Glutamatergic neuron (in vitro differentiated cells): ENCODE measurements at regions not wholly inside any gene's neighbourhood (a gene's known extent, or its start where the extent isn't known, plus 50 kb on each side); places are given as distances from the start of the nearest gene placed in this dataset.

Experiments
- DNase-seq: peaks from one replicate; pipeline ENCODE4 v3.0.0; 2022
- H3K27ac Mint-ChIP-seq: one replicate; pipeline ENCODE4 v1.8.0; 2020; ENCODE audit warnings: mild to moderate bottlenecking, mixed read lengths, inconsistent platforms; ENCODE audit not compliant: unreplicated experiment
- H3K27me3 Mint-ChIP-seq: one replicate; pipeline ENCODE4 v1.8.0; 2020; ENCODE audit warnings: mild to moderate bottlenecking, moderate library complexity, mixed read lengths, inconsistent platforms; ENCODE audit not compliant: unreplicated experiment
- H3K36me3 Mint-ChIP-seq: one replicate; pipeline ENCODE4 v1.8.0; 2020; ENCODE audit warnings: mild to moderate bottlenecking, mixed read lengths, inconsistent platforms; ENCODE audit not compliant: unreplicated experiment
- H3K4me1 Mint-ChIP-seq: one replicate; pipeline ENCODE4 v1.8.0; 2020; ENCODE audit warnings: mild to moderate bottlenecking, low read depth, mixed read lengths, inconsistent platforms; ENCODE audit not compliant: unreplicated experiment
- H3K4me3 Mint-ChIP-seq: one replicate; pipeline ENCODE4 v1.8.0; 2020; ENCODE audit warnings: mild to moderate bottlenecking, mixed read lengths, inconsistent platforms; ENCODE audit not compliant: unreplicated experiment
- H3K9me3 Mint-ChIP-seq: one replicate; pipeline ENCODE4 v1.8.0; 2020; ENCODE audit warnings: mild to moderate bottlenecking, moderate library complexity, mixed read lengths, inconsistent platforms; ENCODE audit not compliant: unreplicated experiment
- CTCF ChIP-seq: fragments of 200-600 bp; sonication (generic); IDR thresholded peaks from one replicate; pipeline ENCODE4 v1.5.0; 2021; ENCODE audit not compliant: partially characterized antibody, unreplicated experiment

- no peak overlapping the region for H3K27ac Mint-ChIP-seq
- no peaks in the 10 kb centered on the region for H3K36me3 Mint-ChIP-seq
Observed at GRCh38 chr10:4684434-4684833, 141.6 kb upstream of the AKR1E2 start.

GRCh38 chr10:4683838-4684237, 142.2 kb upstream of the AKR1E2 start:
- H3K27ac Mint-ChIP-seq = no peak overlapping the region
- H3K4me1 Mint-ChIP-seq = peaks cover 2% of the 10 kb centered on the region
- no peaks in the 10 kb centered on the region for H3K9me3 Mint-ChIP-seq
- H3K36me3 Mint-ChIP-seq = no peaks in the 10 kb centered on the region
- H3K4me3 Mint-ChIP-seq = no peak overlapping the region
- no peak for TF ChIP-seq CTCF
- no peaks in the 10 kb centered on the region for H3K27me3 Mint-ChIP-seq
- DNase-seq = no peak

More at GRCh38 chr10:4684434-4684833, 141.6 kb upstream of the AKR1E2 start:
- TF ChIP-seq CTCF = no peak
- Mint-ChIP-seq H3K9me3 (no peaks in the 10 kb centered on the region), H3K4me1 (peaks cover 2% of the 10 kb centered on the region), H3K4me3 (no peak overlapping the region), H3K27me3 (no peaks in the 10 kb centered on the region)
- DNase-seq = no peak

GRCh38 chr10:4683137-4683536, 142.9 kb upstream of the AKR1E2 start:
- H3K27me3 Mint-ChIP-seq = no peaks in the 10 kb centered on the region
- H3K4me3 Mint-ChIP-seq = no peak overlapping the region
- H3K36me3 Mint-ChIP-seq = no peaks in the 10 kb centered on the region
- TF ChIP-seq CTCF = no peak
- no peak overlapping the region for H3K27ac Mint-ChIP-seq
- H3K4me1 Mint-ChIP-seq = no peaks in the 10 kb centered on the region
- H3K9me3 Mint-ChIP-seq = no peaks in the 10 kb centered on the region
- no peak for DNase-seq

- no peak for DNase-seq
- Mint-ChIP-seq H3K27ac (no peak overlapping the region), H3K4me1 (no peaks in the 10 kb centered on the region), H3K9me3 (no peaks in the 10 kb centered on the region), H3K4me3 (no peak overlapping the region), H3K27me3 (no peaks in the 10 kb centered on the region), H3K36me3 (no peaks in the 10 kb centered on the region)
- TF ChIP-seq CTCF = no peak
Observed at GRCh38 chr10:4678951-4679671, 146.9 kb upstream of the AKR1E2 start.

GRCh38 chr10:4678023-4678950, 147.7 kb upstream of the AKR1E2 start:
- Mint-ChIP-seq H3K4me3 (no peak overlapping the region), H3K9me3 (no peaks in the 10 kb centered on the region), H3K27ac (no peak overlapping the region)

More at GRCh38 chr10:4678023-4678950, 147.7 kb upstream of the AKR1E2 start:
- no peak for DNase-seq
- no peaks in the 10 kb centered on the region for H3K36me3 Mint-ChIP-seq
- no peaks in the 10 kb centered on the region for H3K27me3 Mint-ChIP-seq
- H3K4me1 Mint-ChIP-seq = no peaks in the 10 kb centered on the region
- TF ChIP-seq CTCF = no peak
